MM.1S (cell line): ENCODE measurements at regions not wholly inside any gene's neighbourhood (a gene's known extent, or its start where the extent isn't known, plus 50 kb on each side); places are given as distances from the start of the nearest gene placed in this dataset.

ENCODE experiments used
- CTCF ChIP-seq: fragments of 300-600 bp; sonication (generic); IDR thresholded peaks from 2 replicates; pipeline ENCODE4 v1.5.1; 2016; ENCODE audit warnings: antibody characterized with exemption, low read length, mixed read lengths
- EZH2phosphoT487 ChIP-seq: fragments of 300-600 bp; sonication (generic); IDR thresholded peaks from 2 replicates; pipeline ENCODE4 v1.6.1; 2018; ENCODE audit warnings: antibody characterized with exemption, low read length

- TF ChIP-seq CTCF, result no peak
- TF ChIP-seq EZH2phosphoT487, result no peak
Measured at GRCh38 chr18:37935086-37935485, 369.5 kb upstream of the CELF4 start.
